ENCODE measurements at regions not wholly inside any gene's neighbourhood (a gene's known extent, or its start where the extent isn't known, plus 50 kb on each side); places are given as distances from the start of the nearest gene placed in this dataset.

- no peak for DNase-seq (ENCODE audit: low read depth in 2 of 2)
These were observed 75.8 kb upstream of the CNTN1 start for GRCh38 chr12:40616383-40616915.

- DNase-seq (ENCODE audit: low read depth in 2 of 2), result no peak
These were observed 73.6 kb upstream of the CNTN1 start for GRCh38 chr12:40618636-40619035.

- no peak for DNase-seq (ENCODE audit: low read depth in 2 of 2)
These were observed 71.6 kb upstream of the CNTN1 start for GRCh38 chr12:40620564-40621019.

- peak in 1 of 2 experiments; percentile 35 for DNase-seq (ENCODE audit: low read depth in 2 of 2)
These were observed 69.9 kb upstream of the CNTN1 start for GRCh38 chr12:40622246-40622838.

DNA sequence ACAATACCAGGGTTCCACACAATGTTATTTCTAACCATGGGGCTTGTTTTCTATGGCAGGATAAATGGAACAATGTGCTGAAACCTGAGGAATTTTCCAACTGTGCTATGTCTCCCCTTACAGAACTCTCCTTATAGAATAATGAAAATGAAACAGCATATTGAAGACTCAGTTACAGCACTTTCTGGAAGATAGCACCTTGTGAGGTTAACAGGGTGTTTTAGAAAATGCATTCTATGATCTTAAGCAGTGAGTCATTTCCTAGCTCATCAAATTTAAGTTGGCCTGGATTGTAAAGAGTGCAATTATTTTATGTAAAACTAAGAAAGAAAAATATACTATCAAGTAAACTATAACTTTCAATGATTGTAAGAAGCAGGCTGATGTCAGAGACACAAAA is 60.1 kb upstream of the CNTN1 start:
- DNase-seq (ENCODE audit: low read depth in 2 of 2), result no peak

- DNase-seq (ENCODE audit: low read depth in 2 of 2), result no peak
These were observed 59.3 kb upstream of the CNTN1 start for GRCh38 chr12:40632933-40633332.

- DNase-seq (ENCODE audit: low read depth in 2 of 2), result no peak
These were observed 57.6 kb upstream of the CNTN1 start for GRCh38 chr12:40634517-40635131.

GRCh38 chr12:40635141-40635731 is 57.0 kb upstream of the CNTN1 start:
- DNase-seq (ENCODE audit: low read depth in 2 of 2), result no peak

Data from stimulated activated CD4-positive, alpha-beta T cell treated with anti-CD3 and anti-CD28 coated beads, Interleukin-12 subunit alpha, Interleukin-12 subunit beta, amount 100 ng/mL, for 24 hours (primary cell).